ENCODE measurements at regions not wholly inside any gene's neighbourhood (a gene's known extent, or its start where the extent isn't known, plus 50 kb on each side); places are given as distances from the start of the nearest gene placed in this dataset.
"Not testable (repeated sequence)": the region's sequence is repeated elsewhere in the genome, so short reads cannot be mapped to it uniquely, and the experiment has no call there.

GRCh38 chr6:115203381-115203780 is 857.3 kb downstream of the FRK start:
- Mint-ChIP-seq H3K9me3 (peaks cover 13% of the 10 kb centered on the region), H3K4me1 (no peaks in the 10 kb centered on the region), H3K4me3 (no peak overlapping the region), H3K27me3 (no peaks in the 10 kb centered on the region), H3K27ac (no peak overlapping the region), H3K36me3 (ENCODE audit: low read depth) (no peaks in the 10 kb centered on the region)
- TF ChIP-seq CTCF (IDR thresholded peaks at IDR 0.05) = no peak
- intact Hi-C loops (cut with micrococcal nuclease) = no loop called here
- ChIA-PET POLR2A (no interaction called here), CTCF (no interaction called here)
- ATAC-seq (ENCODE audit: low read depth) (no peak), DNase-seq (no peak)

DNA sequence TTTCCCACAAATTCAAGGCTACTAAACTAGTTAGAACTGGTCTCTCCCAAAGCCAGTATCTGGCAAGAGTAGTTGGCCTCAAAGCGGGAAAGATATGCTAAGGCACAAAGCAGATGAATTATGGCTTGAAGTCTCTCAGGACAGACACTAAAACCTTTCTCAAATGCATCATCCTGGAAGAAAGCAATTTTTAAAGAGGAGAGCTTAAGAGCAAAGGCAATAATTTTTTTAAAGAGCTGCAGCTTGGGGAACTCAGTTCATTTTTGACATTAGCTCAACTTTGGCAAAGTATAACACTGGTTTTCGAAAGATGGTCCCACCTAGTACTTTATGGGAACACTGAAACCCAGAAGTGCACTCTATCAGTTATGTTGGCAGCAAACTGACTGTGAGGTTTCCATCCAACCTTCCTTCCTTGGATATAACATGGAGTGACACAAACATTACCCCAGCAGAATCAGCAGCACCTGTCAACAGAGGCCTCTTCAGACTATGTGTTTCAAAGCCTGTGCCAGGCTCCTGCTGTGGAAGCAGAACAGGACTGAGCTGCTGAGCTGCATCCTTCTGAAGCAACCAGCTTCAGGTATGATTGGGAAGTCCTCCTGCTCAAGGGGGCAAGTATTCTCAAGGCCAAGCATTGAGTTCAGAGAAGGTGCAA is 852.3 kb upstream of the HS3ST5 start:
- ChIA-PET CTCF (no interaction called here), POLR2A (no interaction called here)
- peaks cover 6% of the 10 kb centered on the region for H3K9me3 Mint-ChIP-seq

GRCh38 chr6:115191989-115192388 is 849.2 kb upstream of the HS3ST5 start:
- Mint-ChIP-seq H3K9me3 (peaks cover 4% of the 10 kb centered on the region), H3K4me3 (no peak overlapping the region), H3K4me1 (no peaks in the 10 kb centered on the region), H3K27ac (no peak overlapping the region), H3K27me3 (no peaks in the 10 kb centered on the region), H3K36me3 (ENCODE audit: low read depth) (no peaks in the 10 kb centered on the region)
- TF ChIP-seq CTCF (IDR thresholded peaks at IDR 0.05) = no peak
- ChIA-PET CTCF (no interaction called here), POLR2A (no interaction called here)
- ATAC-seq (ENCODE audit: low read depth) (no peak), DNase-seq (no peak)
- intact Hi-C loops (cut with micrococcal nuclease) = no loop called here

More for the DNA sequence above, 852.3 kb upstream of the HS3ST5 start:
- Mint-ChIP-seq H3K36me3 (ENCODE audit: low read depth) (no peaks in the 10 kb centered on the region), H3K4me1 (no peaks in the 10 kb centered on the region), H3K27me3 (no peaks in the 10 kb centered on the region), H3K27ac (no peak overlapping the region), H3K4me3 (no peak overlapping the region)
- intact Hi-C loops (cut with micrococcal nuclease) = no loop called here
- no peak for ATAC-seq (ENCODE audit: low read depth)
- no peak for TF ChIP-seq CTCF (IDR thresholded peaks at IDR 0.05)
- no peak for DNase-seq

DNA sequence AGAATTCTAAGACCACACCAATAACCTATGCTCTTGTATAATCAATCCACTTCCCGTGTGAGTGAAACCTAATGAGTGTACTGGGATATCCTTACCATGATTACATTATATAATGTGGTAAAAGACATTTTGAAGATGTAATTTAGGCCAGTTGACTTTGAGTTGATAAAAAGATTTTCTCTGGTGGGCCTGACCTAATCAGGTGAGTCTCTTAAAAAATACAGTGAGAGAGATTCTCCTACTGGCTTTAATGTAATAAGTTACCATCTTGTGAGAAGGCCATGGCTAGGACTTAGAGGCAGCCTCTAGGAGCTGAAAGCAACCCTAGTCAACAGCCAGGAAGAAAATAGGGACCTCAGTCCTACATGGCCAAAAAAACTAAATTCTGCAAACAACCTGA is 847.7 kb upstream of the HS3ST5 start:
- intact Hi-C loops (cut with micrococcal nuclease) = no loop called here
- DNase-seq (no peak), ATAC-seq (ENCODE audit: low read depth) (no peak)
- H3K36me3 Mint-ChIP-seq (ENCODE audit: low read depth) = no peaks in the 10 kb centered on the region
- no peak for TF ChIP-seq CTCF (IDR thresholded peaks at IDR 0.05)
- no peak overlapping the region for H3K27ac Mint-ChIP-seq
- no peak overlapping the region for H3K4me3 Mint-ChIP-seq
- ChIA-PET POLR2A (no interaction called here), CTCF (no interaction called here)
- H3K9me3 Mint-ChIP-seq = peaks cover 4% of the 10 kb centered on the region
- H3K27me3 Mint-ChIP-seq = no peaks in the 10 kb centered on the region
- H3K4me1 Mint-ChIP-seq = no peaks in the 10 kb centered on the region

GRCh38 chr6:115175456-115175855 is 832.6 kb upstream of the HS3ST5 start:
- H3K27ac Mint-ChIP-seq; H3K27me3 Mint-ChIP-seq; H3K36me3 Mint-ChIP-seq (ENCODE audit: low read depth); H3K4me1 Mint-ChIP-seq; H3K4me3 Mint-ChIP-seq; ATAC-seq (ENCODE audit: low read depth); H3K9me3 Mint-ChIP-seq; intact Hi-C loops (cut with micrococcal nuclease); CTCF ChIA-PET; POLR2A ChIA-PET; DNase-seq: not testable (repeated sequence)

- not testable (repeated sequence) for H3K4me3 Mint-ChIP-seq; ATAC-seq (ENCODE audit: low read depth)
- peaks cover 19% of the 10 kb centered on the region for H3K9me3 Mint-ChIP-seq
Measured at GRCh38 chr6:115165912-115166311, 823.1 kb upstream of the HS3ST5 start.

More at GRCh38 chr6:115165912-115166311, 823.1 kb upstream of the HS3ST5 start:
- H3K4me1 Mint-ChIP-seq; H3K27ac Mint-ChIP-seq; intact Hi-C loops (cut with micrococcal nuclease); POLR2A ChIA-PET; CTCF ChIA-PET; H3K36me3 Mint-ChIP-seq (ENCODE audit: low read depth); H3K27me3 Mint-ChIP-seq; DNase-seq: not testable (repeated sequence)
